SK-N-DZ (cell line): ENCODE measurements at regions not wholly inside any gene's neighbourhood (a gene's known extent, or its start where the extent isn't known, plus 50 kb on each side); places are given as distances from the start of the nearest gene placed in this dataset.
A peak's percentile ranks its signal among the peaks of the same experiment; 100 is the strongest.

ENCODE experiments used
- DNase-seq: peaks from one replicate; pipeline ENCODE4 v3.0.0-alpha.2; 2015; ENCODE audit warnings: low spot score

- DNase-seq = peak; percentile 51
Observed at GRCh38 chr1:37274938-37275631, 199.3 kb upstream of the ZC3H12A start.

GRCh38 chr1:37277366-37277765, 197.0 kb upstream of the ZC3H12A start:
- DNase-seq = no peak

GRCh38 chr1:37281354-37281753, 193.0 kb upstream of the ZC3H12A start:
- no peak for DNase-seq

- DNase-seq = no peak
Observed at GRCh38 chr1:37282764-37283163, 191.6 kb upstream of the ZC3H12A start.

GRCh38 chr1:37284053-37284452, 190.3 kb upstream of the ZC3H12A start:
- DNase-seq = no peak

GRCh38 chr1:37286881-37287280, 187.5 kb upstream of the ZC3H12A start:
- DNase-seq = no peak

GRCh38 chr1:37288900-37289299, 185.5 kb upstream of the ZC3H12A start:
- DNase-seq = no peak

- no peak for DNase-seq
Observed at GRCh38 chr1:37290718-37291117, 183.7 kb upstream of the ZC3H12A start.

- DNase-seq = no peak
Observed at GRCh38 chr1:37292789-37293188, 181.6 kb upstream of the ZC3H12A start.

GRCh38 chr1:37294096-37294495, 180.3 kb upstream of the ZC3H12A start:
- no peak for DNase-seq

- DNase-seq = no peak
Observed at GRCh38 chr1:37294529-37294928, 179.9 kb upstream of the ZC3H12A start.

- no peak for DNase-seq
Observed at GRCh38 chr1:37298769-37299168, 175.6 kb upstream of the ZC3H12A start.

- no peak for DNase-seq
Observed at GRCh38 chr1:37299216-37299615, 175.2 kb upstream of the ZC3H12A start.

GRCh38 chr1:37303884-37304574, 170.4 kb upstream of the ZC3H12A start:
- DNase-seq = no peak

GRCh38 chr1:37305108-37305507, 169.3 kb upstream of the ZC3H12A start:
- no peak for DNase-seq

- no peak for DNase-seq
Observed at GRCh38 chr1:37305841-37306240, 168.5 kb upstream of the ZC3H12A start.

- DNase-seq = no peak
Observed at GRCh38 chr1:37306461-37306860, 167.9 kb upstream of the ZC3H12A start.

- no peak for DNase-seq
Observed at GRCh38 chr1:37306871-37307270, 167.5 kb upstream of the ZC3H12A start.

GRCh38 chr1:37308031-37308960, 166.1 kb upstream of the ZC3H12A start:
- no peak for DNase-seq

- DNase-seq = no peak
Observed at GRCh38 chr1:37309574-37309973, 164.8 kb upstream of the ZC3H12A start.

GRCh38 chr1:37310064-37310463, 164.3 kb upstream of the ZC3H12A start:
- no peak for DNase-seq

- DNase-seq = no peak
Observed at GRCh38 chr1:37315371-37315846, 159.0 kb upstream of the ZC3H12A start.
